ENCODE measurements at regions not wholly inside any gene's neighbourhood (a gene's known extent, or its start where the extent isn't known, plus 50 kb on each side); places are given as distances from the start of the nearest gene placed in this dataset.

DNA sequence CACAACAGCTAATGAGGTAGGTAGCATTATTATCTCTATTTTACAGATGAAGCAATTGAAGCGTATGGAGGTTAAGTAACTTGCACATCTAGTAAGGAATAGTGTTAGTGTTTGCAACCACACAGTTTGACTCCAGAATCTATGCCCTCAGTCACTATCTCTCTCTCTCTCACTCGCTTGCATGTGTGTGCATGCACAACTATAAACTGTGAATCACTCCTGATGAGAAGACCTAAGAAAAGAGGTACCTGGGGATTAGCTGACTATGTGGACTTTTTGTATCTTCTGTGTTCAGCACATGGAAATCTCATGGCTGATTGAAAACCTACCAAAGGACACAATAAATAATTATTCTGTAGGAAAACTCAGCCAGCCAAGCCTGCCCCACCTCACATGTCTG, 295.5 kb downstream of the BRINP2 start:
- DNase-seq = no peak

DNA sequence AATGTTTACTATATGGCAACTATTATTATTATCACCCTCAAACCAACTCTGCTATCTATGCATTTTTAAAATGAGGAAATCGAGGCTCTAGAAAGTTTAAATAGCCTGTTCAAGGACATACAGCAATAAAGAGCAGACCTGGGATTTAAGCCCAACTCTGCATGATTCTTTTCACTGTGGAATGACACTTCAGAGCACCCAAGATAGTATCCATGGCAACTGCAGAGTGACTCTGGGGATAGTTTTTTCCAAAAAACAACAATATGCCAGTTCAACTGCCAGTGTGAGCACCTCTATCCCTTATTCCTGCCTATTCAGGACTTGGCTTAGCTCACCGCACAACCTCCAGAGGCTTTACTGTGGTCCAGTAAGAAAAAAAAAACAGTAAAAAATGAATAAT, 293.9 kb downstream of the BRINP2 start:
- no peak for DNase-seq

DNA sequence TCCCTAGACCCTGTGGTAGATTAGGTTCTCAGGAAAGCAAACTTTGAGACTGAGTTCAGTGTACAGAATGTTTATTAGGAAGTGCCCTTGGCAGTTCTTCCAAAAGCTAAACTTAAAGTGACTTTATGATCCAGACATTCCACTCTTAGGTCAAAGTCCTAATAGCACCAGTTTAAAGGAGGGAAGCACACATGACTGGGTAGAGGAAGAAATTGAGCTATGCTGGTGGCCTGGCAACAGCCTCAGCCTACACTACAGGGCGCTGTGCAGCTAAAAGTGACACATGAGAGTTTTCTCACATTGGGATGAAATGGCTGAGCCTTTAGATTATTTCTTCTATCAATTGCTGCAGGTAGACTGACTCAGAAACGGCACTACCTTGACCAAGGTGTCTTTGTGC, 280.4 kb downstream of the BRINP2 start:
- no peak for DNase-seq

DNA sequence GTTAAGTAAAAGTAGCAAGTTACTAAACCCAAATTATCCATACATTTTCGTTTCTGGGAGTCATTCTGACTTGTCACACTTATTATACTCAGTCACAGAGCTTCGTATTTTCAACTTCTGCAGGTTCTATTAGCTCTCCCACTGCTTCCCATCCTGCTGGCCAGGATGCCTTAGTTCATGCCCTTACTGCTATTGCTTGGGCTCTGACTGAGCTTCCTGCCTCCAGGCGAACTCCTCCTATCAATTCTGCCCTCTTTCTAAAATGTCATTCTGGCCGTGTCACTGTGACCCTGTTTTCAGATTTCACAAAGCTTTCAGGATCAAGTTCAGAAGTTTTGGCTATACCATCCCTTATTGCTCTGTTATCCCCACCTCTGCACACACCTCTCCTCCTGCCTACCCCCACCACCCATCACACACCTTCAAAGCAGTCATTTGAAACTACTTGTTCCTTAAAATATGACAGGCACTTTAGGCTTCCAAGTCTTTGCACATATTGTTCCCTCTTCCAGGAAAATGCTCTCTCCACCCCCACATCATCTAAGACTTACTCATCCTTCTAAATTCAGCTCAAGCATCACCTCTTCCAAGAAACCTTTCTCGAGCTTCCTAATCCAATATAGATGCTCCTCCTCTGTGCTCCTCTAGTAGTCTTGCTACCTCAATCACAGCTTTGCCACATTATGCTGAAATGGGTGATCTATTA, 278.0 kb downstream of the BRINP2 start:
- DNase-seq = no peak

GRCh38 chr1:177448036-177448615, 277.4 kb downstream of the BRINP2 start:
- DNase-seq = no peak

DNA sequence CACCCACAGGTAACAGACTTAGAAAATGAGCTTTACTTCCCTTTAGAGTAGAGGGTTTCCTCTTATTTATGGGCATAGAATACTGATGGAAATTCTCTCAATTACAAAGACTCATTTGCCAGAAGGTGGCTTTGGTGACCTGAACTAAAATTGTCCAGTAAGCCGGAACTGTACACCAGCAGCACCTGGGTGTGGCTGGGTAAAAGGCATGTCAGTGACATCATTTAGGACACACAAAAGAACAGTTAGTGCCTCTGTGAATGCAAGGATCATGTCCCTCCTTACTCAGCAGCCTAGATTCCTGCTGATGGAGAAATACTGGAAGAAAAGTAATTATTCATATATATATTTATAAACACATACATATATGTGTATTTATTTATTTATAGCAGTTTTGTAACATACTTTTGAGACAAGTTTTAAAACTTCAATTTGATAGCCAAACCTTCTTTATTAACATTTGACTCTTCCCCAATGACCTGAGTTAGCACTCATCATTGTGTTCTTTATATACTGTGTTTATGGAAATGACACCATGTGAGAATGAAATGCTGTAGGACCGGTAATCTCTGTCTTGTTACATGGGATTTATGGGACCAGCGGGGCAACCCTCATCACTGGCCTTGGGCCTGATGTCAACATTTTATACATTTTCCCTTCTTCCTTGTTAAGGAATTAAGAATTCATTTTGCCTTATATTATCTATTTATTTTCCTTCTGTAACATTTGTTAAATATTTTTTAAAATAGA, 274.4 kb downstream of the BRINP2 start:
- peak; percentile 8 for DNase-seq

DNA sequence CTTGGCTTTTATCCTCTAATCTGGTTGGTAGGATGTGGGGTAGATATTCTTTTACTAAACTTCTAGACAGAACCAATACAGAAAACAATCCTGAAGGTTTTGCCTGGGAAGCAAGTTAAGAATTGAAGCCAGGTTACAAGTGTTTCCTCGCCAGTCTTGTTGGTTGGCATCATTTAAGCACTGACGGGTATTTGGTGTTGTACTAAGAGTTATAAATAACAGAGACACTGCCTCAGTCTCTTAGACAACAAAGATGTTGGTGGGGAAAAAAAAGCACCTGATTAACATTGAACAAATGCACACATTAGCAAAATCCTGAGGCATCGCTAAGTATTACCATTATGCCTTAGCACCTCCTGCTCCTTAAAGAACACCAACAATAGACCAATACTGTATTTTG, 272.2 kb downstream of the BRINP2 start:
- no peak for DNase-seq

DNA sequence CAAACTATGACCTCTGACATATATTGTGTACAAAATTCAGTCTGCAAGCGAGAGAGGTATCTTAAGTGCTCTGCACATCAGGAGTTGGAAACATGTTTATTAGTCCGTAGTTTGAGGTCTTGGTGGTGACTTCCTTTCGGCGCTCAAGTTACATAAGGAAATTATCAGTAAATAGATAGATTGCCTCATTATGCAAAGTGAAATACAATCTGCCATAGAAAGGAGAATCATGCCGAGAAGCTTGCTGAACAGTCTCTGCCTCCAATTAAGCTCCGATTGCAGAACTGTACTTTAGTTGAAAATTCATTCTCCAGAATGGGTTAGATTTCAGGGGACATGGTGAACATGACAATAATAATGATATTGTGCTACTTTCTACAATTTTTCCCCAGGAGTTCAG, 271.8 kb downstream of the BRINP2 start:
- no peak for DNase-seq

DNA sequence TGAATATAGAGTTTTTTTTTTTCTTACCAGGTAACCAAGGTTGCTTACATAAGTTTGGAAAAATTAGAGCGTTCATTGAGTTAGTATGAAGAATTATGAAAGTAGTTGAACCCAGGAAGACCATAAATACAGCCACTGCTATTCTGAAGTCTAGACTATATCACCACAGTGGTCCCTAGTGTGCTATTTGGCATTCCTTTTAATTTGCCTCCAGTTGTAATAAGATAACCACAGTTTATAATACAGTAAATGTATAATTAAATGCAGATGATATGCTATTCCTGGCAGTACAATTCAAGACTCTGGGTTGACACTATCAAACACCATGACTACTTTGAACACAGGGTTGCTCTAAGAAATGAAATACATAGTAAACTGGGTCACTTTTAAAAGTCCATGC, 270.5 kb downstream of the BRINP2 start:
- no peak for DNase-seq

DNA sequence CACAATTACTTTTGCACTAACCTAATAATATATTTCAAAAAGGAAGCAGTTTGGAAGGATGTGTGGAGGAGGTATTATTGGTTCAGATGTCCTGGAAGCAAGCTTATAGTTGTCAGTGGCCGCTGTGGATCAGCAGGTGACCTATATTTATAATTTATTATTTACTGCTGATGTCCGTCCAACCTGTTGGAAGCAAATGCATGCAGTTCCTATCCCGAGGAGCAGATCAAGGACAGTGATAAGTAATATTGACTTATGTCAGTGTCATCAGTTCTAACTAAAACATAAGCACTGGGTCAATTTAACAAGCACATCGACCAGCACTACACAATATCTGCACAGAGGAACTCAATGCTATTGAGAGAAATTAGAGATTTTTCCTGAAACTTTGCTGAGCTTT, 270.1 kb downstream of the BRINP2 start:
- DNase-seq = no peak

- peak; percentile 16 for DNase-seq
Measured at GRCh38 chr1:177439301-177439700, 268.5 kb downstream of the BRINP2 start.

- no peak for DNase-seq
Measured at GRCh38 chr1:177435364-177435763, 264.6 kb downstream of the BRINP2 start.

GRCh38 chr1:177432897-177433296, 262.1 kb downstream of the BRINP2 start:
- peak; percentile 51 for DNase-seq

GRCh38 chr1:177431123-177431522, 260.4 kb downstream of the BRINP2 start:
- DNase-seq = no peak

DNA sequence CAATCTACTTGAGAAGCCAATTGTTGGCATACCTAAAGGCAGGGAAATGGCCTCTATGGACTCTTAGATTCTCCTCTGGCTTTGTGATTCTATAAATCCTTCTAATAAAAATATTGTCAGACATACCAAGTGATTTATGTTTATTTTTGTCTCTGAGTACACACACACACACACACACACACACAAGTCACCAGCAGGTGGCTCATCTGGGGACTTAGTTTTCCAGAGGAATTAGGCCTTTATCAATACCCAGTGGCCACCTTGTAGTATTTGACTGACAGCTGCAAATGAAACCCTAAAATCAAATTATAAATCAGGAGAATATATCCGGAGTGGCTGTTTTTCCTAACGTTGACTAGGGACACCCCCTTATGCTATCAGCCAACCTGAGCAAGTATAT, 258.5 kb downstream of the BRINP2 start:
- DNase-seq = peak; percentile 59

- peak; percentile 31 for DNase-seq
Measured at GRCh38 chr1:177427811-177428210, 257.1 kb downstream of the BRINP2 start.

GRCh38 chr1:177426497-177426896, 255.7 kb downstream of the BRINP2 start:
- no peak for DNase-seq

DNA sequence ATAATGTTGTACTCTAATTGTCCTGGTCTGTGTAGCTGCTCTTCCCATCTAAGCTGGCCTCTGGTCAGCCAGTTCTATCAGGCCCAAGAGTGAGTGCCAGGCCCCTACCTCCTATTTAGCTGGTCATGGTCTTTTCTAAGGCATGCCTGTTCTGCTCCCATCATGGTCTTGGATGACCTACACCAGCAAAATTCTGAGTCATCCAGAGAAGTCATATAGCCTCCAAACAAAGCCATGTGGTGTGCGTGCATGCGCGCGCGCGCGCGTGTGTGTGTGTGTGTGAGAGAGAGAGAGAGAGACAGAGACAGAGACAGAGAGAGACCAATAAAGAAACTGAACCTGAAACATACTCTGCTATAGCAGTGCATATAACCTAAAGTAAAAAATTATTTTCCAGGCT, 254.4 kb downstream of the BRINP2 start:
- no peak for DNase-seq

DNA sequence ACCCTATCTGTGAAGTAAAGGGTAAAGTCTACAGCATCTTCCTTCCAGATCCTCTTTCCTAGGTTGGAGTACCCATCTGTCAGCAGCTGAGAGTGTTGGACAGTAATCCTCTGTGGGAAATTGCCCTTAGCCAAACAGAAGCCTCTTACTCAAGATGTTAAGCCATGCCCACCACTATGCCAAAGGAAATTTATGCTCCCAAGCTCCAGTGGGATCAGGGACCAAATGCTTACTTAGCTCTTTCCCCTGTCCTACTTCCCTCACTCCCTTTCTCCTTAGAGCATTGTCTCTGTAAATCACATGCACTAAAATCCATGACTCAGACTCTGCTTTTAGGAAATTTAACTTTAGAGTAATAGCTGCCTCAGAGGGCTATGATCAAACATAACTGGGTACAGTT, 254.0 kb downstream of the BRINP2 start:
- no peak for DNase-seq

DNA sequence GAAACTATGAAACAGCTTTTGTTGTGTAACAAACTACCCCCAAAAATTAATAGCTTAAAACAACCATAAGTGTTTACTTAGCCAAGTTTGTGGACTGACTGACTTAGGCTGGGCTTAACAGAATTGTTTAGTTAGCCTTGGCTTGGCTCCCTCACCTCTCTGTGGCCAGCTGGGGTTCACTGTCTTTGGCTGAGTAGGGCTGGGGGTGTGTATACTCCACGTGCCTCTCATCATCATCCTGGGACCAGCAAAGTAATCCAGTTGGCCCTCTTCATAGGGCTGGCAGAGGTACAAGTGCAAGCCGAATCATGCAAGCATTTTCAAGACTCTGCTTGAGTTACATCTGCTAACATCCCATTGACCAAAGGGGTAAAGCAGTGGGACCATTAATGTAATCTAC, 252.3 kb downstream of the BRINP2 start:
- peak; percentile 10 for DNase-seq

DNA sequence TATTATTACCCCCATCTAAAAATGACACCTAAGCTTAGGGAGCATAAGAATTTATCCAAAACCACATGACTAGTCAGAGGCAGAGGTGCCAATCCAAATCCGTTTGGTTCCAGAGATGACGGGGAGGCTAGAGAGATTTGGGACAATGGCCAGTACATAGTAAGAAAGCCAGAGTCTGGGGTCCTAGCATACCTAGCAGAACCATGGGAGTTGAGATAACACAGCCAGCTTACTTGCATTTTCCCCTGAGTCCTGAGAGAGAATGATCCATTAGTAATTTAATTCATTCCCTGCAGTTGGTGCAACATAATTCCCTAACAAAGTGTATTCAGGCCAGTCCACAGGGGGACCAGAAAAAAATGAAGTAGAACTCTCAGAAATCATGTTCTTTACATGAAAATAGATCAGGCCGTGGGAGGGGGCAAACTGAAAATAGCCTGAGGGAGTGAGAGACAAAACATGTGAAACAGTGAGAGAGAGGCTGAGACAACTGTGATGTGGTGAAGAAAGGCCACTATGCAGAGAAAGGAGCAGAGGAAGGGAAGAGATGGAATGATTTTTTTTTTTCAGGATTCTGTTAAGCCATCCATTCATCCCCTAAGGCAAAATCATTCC, 243.3 kb downstream of the BRINP2 start:
- no peak for DNase-seq

DNA sequence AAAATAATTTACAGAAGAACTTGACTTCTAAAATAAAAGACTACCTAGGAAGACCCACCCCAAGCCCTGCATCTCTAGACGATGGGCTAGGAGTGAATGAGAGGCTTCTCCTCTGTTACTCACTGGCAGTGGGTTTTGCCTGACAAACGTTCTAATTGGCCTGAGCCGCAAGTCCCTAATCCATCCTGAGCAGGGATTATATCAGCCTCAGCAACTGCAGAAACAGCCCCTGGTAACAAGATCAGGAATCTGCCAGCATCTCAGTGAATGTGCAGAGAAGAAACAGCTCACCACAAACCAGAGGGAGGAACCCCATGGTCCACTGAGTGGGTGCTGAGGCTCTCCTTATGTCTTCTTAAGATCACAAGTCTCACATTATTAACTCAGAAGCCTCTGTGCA, 240.6 kb downstream of the BRINP2 start:
- DNase-seq = no peak

DNA sequence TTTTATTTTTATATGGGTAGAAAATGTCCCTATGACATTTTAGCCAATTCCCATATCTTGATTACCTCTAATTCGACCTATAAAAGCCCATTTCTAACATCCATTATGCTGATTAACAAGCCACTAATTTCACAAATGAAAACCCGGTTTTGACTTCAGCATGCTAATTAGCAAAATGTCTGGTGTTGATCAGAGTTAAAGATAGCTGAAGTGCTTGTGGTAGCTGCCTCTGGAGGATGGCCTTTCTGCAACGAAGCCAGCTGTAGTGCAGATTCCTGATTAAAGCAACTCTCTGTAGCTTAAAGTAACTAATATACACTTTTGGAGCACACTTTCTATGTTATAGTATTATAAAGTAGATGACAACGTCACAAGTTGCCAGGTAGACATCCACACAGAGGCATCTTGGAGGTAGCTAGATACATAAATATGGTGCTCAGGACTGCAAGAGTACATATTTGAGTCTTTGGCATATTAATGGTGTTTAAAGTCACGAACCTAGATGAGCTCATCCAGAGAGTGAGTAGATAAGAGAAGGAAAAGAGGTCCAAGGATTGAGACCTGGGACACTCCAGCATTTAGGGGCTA, 239.5 kb downstream of the BRINP2 start:
- DNase-seq = no peak

GRCh38 chr1:177406323-177406722, 235.6 kb downstream of the BRINP2 start:
- DNase-seq = peak; percentile 46
